Neural cell (in vitro differentiated cells): ENCODE measurements at regions not wholly inside any gene's neighbourhood (a gene's known extent, or its start where the extent isn't known, plus 50 kb on each side); places are given as distances from the start of the nearest gene placed in this dataset.

Experiments
- H2AFZ ChIP-seq: fragments of 200-600, 300-800 bp; sonication (generic), shearing (Covaris generic); 2 replicates; pipeline ENCODE4 v1.6.0; 2014; ENCODE audit warnings: low read depth, mild to moderate bottlenecking, antibody characterized with exemption, low read length, moderate library complexity
- H3F3A ChIP-seq: fragments of 200-600 bp; shearing (Covaris generic); 2 replicates; pipeline ENCODE4 v1.6.1; 2016; ENCODE audit warnings: mild to moderate bottlenecking, moderate library complexity, mixed read lengths, antibody characterized with exemption, low read length; ENCODE audit not compliant: insufficient read depth, poor library complexity, severe bottlenecking
- H3K27ac ChIP-seq: fragments of 200-600, 300-800 bp; sonication (generic), shearing (Covaris generic); 2 replicates; pipeline ENCODE4 v1.5.1; 2014; ENCODE audit warnings: mild to moderate bottlenecking, low read length, moderate library complexity
- H3K27me3 ChIP-seq: fragments of 300-800, 200-600 bp; sonication (generic), shearing (Covaris generic); 2 replicates; pipeline ENCODE4 v1.6.0; 2014; ENCODE audit warnings: mild to moderate bottlenecking, low read depth, low read length, moderate library complexity; ENCODE audit not compliant: insufficient read depth
- H3K36me3 ChIP-seq: fragments of 300-800, 200-600 bp; sonication (generic), shearing (Covaris generic); 2 replicates; pipeline ENCODE4 v1.5.1; 2014; ENCODE audit warnings: mild to moderate bottlenecking, antibody characterized with exemption, low read length, moderate library complexity; ENCODE audit not compliant: insufficient read depth
- H3K4me2 ChIP-seq: fragments of 300-800, 200-600 bp; sonication (generic), shearing (Covaris generic); 2 replicates; pipeline ENCODE4 v1.6.0; 2014; ENCODE audit warnings: mild to moderate bottlenecking, low read length
- H3K4me3 ChIP-seq: fragments of 300-800, 200-600 bp; sonication (generic), shearing (Covaris generic); 2 replicates; pipeline ENCODE4 v1.5.1; 2014; ENCODE audit warnings: mild to moderate bottlenecking, low read length, moderate library complexity
- H3K79me2 ChIP-seq: fragments of 200-600 bp; shearing (Covaris generic); replicated peaks from 2 replicates; pipeline ENCODE4 v1.6.0; 2014; ENCODE audit warnings: mild to moderate bottlenecking, low read length, moderate library complexity; ENCODE audit not compliant: insufficient read depth
- H3K9ac ChIP-seq: fragments of 300-800, 200-600 bp; sonication (generic), shearing (Covaris generic); 2 replicates; pipeline ENCODE4 v1.6.1; 2016; ENCODE audit warnings: mild to moderate bottlenecking, low read length, mixed read lengths
- H3K9me2 ChIP-seq: fragments of 200-600 bp; shearing (Covaris generic); 2 replicates; pipeline ENCODE4 v1.6.1; 2016; ENCODE audit warnings: mild to moderate bottlenecking, low read length, mixed read lengths; ENCODE audit not compliant: insufficient read depth
- H3K9me3 ChIP-seq: fragments of 200-600, 300-800 bp; sonication (generic), shearing (Covaris generic); 2 replicates; pipeline ENCODE4 v1.6.1; 2016; ENCODE audit warnings: mild to moderate bottlenecking, mixed run types, low read length, moderate library complexity, mixed read lengths
- H4K20me1 ChIP-seq: fragments of 200-600 bp; shearing (Covaris generic); 2 replicates; pipeline ENCODE4 v1.6.1; 2016; ENCODE audit warnings: mild to moderate bottlenecking, mixed run types; ENCODE audit not compliant: insufficient read depth
- EP300 ChIP-seq: fragments of 450-650 bp; conservative IDR thresholded peaks from 2 replicates; pipeline ENCODE4 v1.6.1; 2014; ENCODE audit warnings: antibody characterized with exemption, mild to moderate bottlenecking, moderate library complexity; ENCODE audit not compliant: poor library complexity, severe bottlenecking
- EZH2 ChIP-seq: fragments of 200-600, 300-800 bp; shearing (Covaris generic), sonication (generic); IDR thresholded peaks from 2 replicates; pipeline ENCODE4 v1.6.1; 2014; ENCODE audit warnings: antibody characterized with exemption, low read length, borderline replicate concordance, mild to moderate bottlenecking; ENCODE audit not compliant: insufficient read depth, poor library complexity, severe bottlenecking
- MXI1 ChIP-seq: fragments of 450-650 bp; conservative IDR thresholded peaks from 2 replicates; pipeline ENCODE4 v1.6.1; 2014; ENCODE audit warnings: antibody characterized with exemption, mild to moderate bottlenecking; ENCODE audit not compliant: poor library complexity, severe bottlenecking
- POLR2AphosphoS5 ChIP-seq: IDR thresholded peaks from 2 replicates; pipeline ENCODE4 v1.6.1; 2012
- RAD21 ChIP-seq: fragments of 450-650 bp; conservative IDR thresholded peaks from 2 replicates; pipeline ENCODE4 v1.6.1; 2014; ENCODE audit warnings: antibody characterized with exemption, mild to moderate bottlenecking, moderate library complexity
- SMC3 ChIP-seq: fragments of 450-650 bp; conservative IDR thresholded peaks from 2 replicates; pipeline ENCODE4 v1.6.1; 2014; ENCODE audit warnings: antibody characterized with exemption, mild to moderate bottlenecking, moderate library complexity; ENCODE audit not compliant: poor library complexity
- TAF1 ChIP-seq: IDR thresholded peaks from 2 replicates; pipeline ENCODE4 v1.6.1; 2012; ENCODE audit warnings: low read depth
- TF ChIP-seq, protein P1 (sequence below): IDR thresholded peaks from 2 replicates; pipeline ENCODE4 v1.6.1; 2012; ENCODE audit warnings: borderline replicate concordance
- TF ChIP-seq, protein P2 (sequence below): fragments of 450-650 bp; IDR thresholded peaks from 2 replicates; pipeline ENCODE4 v1.5.1; 2014; ENCODE audit warnings: antibody characterized with exemption, mild to moderate bottlenecking, moderate library complexity; ENCODE audit not compliant: poor library complexity, severe bottlenecking

DNA sequence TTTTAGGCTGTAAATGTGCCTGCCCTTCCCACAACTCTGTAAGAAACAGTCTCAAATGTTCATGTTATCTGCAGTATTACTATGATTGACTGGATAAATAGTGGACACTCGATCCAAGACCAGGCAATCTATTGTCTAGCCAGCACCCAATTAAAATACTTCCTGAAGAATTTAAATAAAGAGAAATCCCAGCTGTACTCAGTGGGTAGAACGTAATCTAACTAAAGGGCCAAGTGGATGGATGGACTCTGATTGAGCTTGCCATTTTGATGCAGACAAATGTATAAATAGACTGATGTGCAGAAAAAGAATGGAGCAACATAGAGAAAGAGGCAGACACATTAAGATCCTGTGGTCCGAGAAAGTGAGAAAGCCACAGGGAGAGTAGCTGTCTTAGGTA, 158.0 kb downstream of the IPMK start:
- no peak overlapping the region for H3K9ac ChIP-seq
- H3K27me3 ChIP-seq = no peaks in the 10 kb centered on the region
- TF ChIP-seq EP300 = no peak
- no peak for TF ChIP-seq SMC3
- no peak for TF ChIP-seq RAD21
- TF ChIP-seq, protein P1, sequence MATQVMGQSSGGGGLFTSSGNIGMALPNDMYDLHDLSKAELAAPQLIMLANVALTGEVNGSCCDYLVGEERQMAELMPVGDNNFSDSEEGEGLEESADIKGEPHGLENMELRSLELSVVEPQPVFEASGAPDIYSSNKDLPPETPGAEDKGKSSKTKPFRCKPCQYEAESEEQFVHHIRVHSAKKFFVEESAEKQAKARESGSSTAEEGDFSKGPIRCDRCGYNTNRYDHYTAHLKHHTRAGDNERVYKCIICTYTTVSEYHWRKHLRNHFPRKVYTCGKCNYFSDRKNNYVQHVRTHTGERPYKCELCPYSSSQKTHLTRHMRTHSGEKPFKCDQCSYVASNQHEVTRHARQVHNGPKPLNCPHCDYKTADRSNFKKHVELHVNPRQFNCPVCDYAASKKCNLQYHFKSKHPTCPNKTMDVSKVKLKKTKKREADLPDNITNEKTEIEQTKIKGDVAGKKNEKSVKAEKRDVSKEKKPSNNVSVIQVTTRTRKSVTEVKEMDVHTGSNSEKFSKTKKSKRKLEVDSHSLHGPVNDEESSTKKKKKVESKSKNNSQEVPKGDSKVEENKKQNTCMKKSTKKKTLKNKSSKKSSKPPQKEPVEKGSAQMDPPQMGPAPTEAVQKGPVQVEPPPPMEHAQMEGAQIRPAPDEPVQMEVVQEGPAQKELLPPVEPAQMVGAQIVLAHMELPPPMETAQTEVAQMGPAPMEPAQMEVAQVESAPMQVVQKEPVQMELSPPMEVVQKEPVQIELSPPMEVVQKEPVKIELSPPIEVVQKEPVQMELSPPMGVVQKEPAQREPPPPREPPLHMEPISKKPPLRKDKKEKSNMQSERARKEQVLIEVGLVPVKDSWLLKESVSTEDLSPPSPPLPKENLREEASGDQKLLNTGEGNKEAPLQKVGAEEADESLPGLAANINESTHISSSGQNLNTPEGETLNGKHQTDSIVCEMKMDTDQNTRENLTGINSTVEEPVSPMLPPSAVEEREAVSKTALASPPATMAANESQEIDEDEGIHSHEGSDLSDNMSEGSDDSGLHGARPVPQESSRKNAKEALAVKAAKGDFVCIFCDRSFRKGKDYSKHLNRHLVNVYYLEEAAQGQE = no peak
- TF ChIP-seq EZH2 = no peak
- no peak for TF ChIP-seq TAF1
- TF ChIP-seq, protein P2, sequence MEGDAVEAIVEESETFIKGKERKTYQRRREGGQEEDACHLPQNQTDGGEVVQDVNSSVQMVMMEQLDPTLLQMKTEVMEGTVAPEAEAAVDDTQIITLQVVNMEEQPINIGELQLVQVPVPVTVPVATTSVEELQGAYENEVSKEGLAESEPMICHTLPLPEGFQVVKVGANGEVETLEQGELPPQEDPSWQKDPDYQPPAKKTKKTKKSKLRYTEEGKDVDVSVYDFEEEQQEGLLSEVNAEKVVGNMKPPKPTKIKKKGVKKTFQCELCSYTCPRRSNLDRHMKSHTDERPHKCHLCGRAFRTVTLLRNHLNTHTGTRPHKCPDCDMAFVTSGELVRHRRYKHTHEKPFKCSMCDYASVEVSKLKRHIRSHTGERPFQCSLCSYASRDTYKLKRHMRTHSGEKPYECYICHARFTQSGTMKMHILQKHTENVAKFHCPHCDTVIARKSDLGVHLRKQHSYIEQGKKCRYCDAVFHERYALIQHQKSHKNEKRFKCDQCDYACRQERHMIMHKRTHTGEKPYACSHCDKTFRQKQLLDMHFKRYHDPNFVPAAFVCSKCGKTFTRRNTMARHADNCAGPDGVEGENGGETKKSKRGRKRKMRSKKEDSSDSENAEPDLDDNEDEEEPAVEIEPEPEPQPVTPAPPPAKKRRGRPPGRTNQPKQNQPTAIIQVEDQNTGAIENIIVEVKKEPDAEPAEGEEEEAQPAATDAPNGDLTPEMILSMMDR = no peak
- no peak for TF ChIP-seq MXI1
- no peak overlapping the region for H3K4me2 ChIP-seq
- no peak overlapping the region for H3K27ac ChIP-seq
- H2AFZ ChIP-seq = no peak overlapping the region
- H4K20me1 ChIP-seq = no peaks in the 10 kb centered on the region
- no peaks in the 10 kb centered on the region for H3K36me3 ChIP-seq
- H3K79me2 ChIP-seq = no peaks in the 10 kb centered on the region
- H3F3A ChIP-seq = peaks cover 3% of the 10 kb centered on the region
- H3K9me2 ChIP-seq = no peaks in the 10 kb centered on the region
- no peaks in the 10 kb centered on the region for H3K9me3 ChIP-seq
- H3K4me3 ChIP-seq = no peak overlapping the region

DNA sequence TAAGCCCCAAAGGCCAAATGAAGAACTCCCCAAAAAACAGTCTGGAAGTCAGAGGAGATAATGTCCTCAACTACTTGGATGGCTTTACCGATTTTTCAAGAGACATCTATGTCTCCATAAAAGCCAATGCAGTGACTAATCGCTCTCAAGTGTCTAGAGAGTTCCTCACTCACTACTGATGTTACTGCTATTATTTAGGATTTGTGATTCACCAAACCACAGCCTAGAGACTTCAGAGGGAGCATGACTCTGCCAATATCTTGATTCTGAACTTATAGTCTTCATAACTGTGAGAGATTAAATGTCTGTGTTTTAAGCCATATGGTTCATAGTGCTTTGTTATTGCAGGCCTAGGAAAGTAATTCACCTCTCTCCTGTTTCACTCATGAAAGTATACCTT, 160.2 kb downstream of the IPMK start:
- Histone ChIP-seq H3K4me2 (no peak overlapping the region), H3K9me2 (no peaks in the 10 kb centered on the region), H3K9me3 (no peaks in the 10 kb centered on the region), H2AFZ (no peak overlapping the region), H3K27ac (no peak overlapping the region), H3K27me3 (no peaks in the 10 kb centered on the region), H3K4me3 (no peak overlapping the region), H3K79me2 (no peaks in the 10 kb centered on the region), H3K36me3 (no peaks in the 10 kb centered on the region), H3F3A (peaks cover 3% of the 10 kb centered on the region), H4K20me1 (no peaks in the 10 kb centered on the region), H3K9ac (no peak overlapping the region)
- no peak for TF ChIP-seq SMC3
- TF ChIP-seq, protein P1 = no peak
- no peak for TF ChIP-seq TAF1
- no peak for TF ChIP-seq POLR2AphosphoS5
- no peak for TF ChIP-seq MXI1
- TF ChIP-seq, protein P2 = no peak
- TF ChIP-seq RAD21 = no peak
